BLaER1 treated with 17β-estradiol and CSF1 and Interleukin-3, amounts not matched to agents 10 nM and 100 nM (cell line): ENCODE measurements at regions not wholly inside any gene's neighbourhood (a gene's known extent, or its start where the extent isn't known, plus 50 kb on each side); places are given as distances from the start of the nearest gene placed in this dataset.
"Not testable (repeated sequence)": the region's sequence is repeated elsewhere in the genome, so short reads cannot be mapped to it uniquely, and the experiment has no call there.

ENCODE experiments used
- H3K27ac ChIP-seq, 11 experiments: shearing (Covaris generic); formaldehyde crosslinking; 2 replicates each; pipeline ENCODE4 v1.8.1; 2022
- H3K27me3 ChIP-seq, 11 experiments: shearing (Covaris generic); formaldehyde crosslinking; 2 replicates each; pipeline ENCODE4 v1.8.1; 2022
- H3K36me3 ChIP-seq, 11 experiments: shearing (Covaris generic); formaldehyde crosslinking; 2 replicates each; pipeline ENCODE4 v1.8.1; 2022
- H3K4me1 ChIP-seq, 10 experiments: shearing (Covaris generic); formaldehyde crosslinking; 2 replicates each; pipeline ENCODE4 v1.8.1; 2022
- H3K4me2 ChIP-seq, 11 experiments: shearing (Covaris generic); formaldehyde crosslinking; 2 replicates each; pipeline ENCODE4 v1.8.1; 2022
- H3K4me3 ChIP-seq, 10 experiments: shearing (Covaris generic); formaldehyde crosslinking; 2 replicates each; pipeline ENCODE4 v1.8.1; 2022
- H3K9ac ChIP-seq, 11 experiments: shearing (Covaris generic); formaldehyde crosslinking; 2 replicates each; pipeline ENCODE4 v1.8.1; 2022
- H3K9me3 ChIP-seq, 11 experiments: shearing (Covaris generic); formaldehyde crosslinking; replicated peaks in 1 of 11; 2 replicates each; pipeline ENCODE4 v1.8.1; 2022
- H4K20me1 ChIP-seq, 11 experiments: shearing (Covaris generic); formaldehyde crosslinking; 2 replicates each; pipeline ENCODE4 v1.8.1; 2022
- Cebpa-rat ChIP-seq, 11 experiments: shearing (Covaris generic); IDR thresholded peaks; 2 replicates each; pipeline ENCODE4 v1.8.1; 2022

GRCh38 chr17:20700528-20700927 lies 121.0 kb downstream of the CDRT15L2 start:
- not testable (repeated sequence) for H4K20me1 ChIP-seq, H3K4me3 ChIP-seq, H3K9me3 ChIP-seq, H3K4me2 ChIP-seq, H3K27ac ChIP-seq, H3K27me3 ChIP-seq, H3K9ac ChIP-seq, H3K36me3 ChIP-seq
- H3K4me1 ChIP-seq, result peaks cover 0 to 19% (median 9%) of the 10 kb centered on the region in 10 experiments; a peak in 11 of 20 replicates

- H3K9ac ChIP-seq, H4K20me1 ChIP-seq, H3K4me3 ChIP-seq, H3K36me3 ChIP-seq, H3K27ac ChIP-seq, H3K27me3 ChIP-seq, H3K9me3 ChIP-seq, H3K4me2 ChIP-seq: not testable (repeated sequence)
- H3K4me1 ChIP-seq, result peaks cover 0 to 28% (median 16%) of the 10 kb centered on the region in 10 experiments; a peak in 13 of 20 replicates
Observed at GRCh38 chr17:20701366-20701765, 121.8 kb downstream of the CDRT15L2 start.

GRCh38 chr17:20702692-20703091 lies 123.2 kb downstream of the CDRT15L2 start:
- no peaks in the 10 kb centered on the region for H4K20me1 ChIP-seq
- H3K9me3 ChIP-seq, result no peaks in the 10 kb centered on the region
- H3K4me3 ChIP-seq, result no peak overlapping the region
- no peak overlapping the region for H3K9ac ChIP-seq
- no peak overlapping the region for H3K27ac ChIP-seq
- no peaks in the 10 kb centered on the region for H3K27me3 ChIP-seq
- no peak overlapping the region for H3K4me2 ChIP-seq
- H3K4me1 ChIP-seq, result peaks cover 0 to 39% (median 22%) of the 10 kb centered on the region in 10 experiments; a peak in 13 of 20 replicates
- TF ChIP-seq Cebpa-rat (IDR thresholded peaks at IDR 0.05), result no peak
- H3K36me3 ChIP-seq, result no peaks in the 10 kb centered on the region

- Histone ChIP-seq H4K20me1 (no peaks in the 10 kb centered on the region), H3K4me2 (0 out of 22 replicates have a peak overlapping the region, but pooled peaks of 1 of the 11 experiments have one; percentile 19), H3K4me1 (peaks cover 0 to 40% (median 22%) of the 10 kb centered on the region in 10 experiments; a peak in 13 of 20 replicates), H3K4me3 (no peak overlapping the region), H3K27ac (no peak overlapping the region), H3K9ac (no peak overlapping the region), H3K36me3 (no peaks in the 10 kb centered on the region), H3K27me3 (no peaks in the 10 kb centered on the region), H3K9me3 (no peaks in the 10 kb centered on the region)
- no peak for TF ChIP-seq Cebpa-rat (IDR thresholded peaks at IDR 0.05)
Observed at GRCh38 chr17:20703781-20704180, 124.3 kb downstream of the CDRT15L2 start.

GRCh38 chr17:20705186-20705585 lies 125.7 kb downstream of the CDRT15L2 start:
- H3K4me2 ChIP-seq, result peak overlapping the region in 7 of 11 experiments; percentile 11 to 62 (median 33); a peak in 12 of 22 replicates
- not testable (repeated sequence) for H3K36me3 ChIP-seq, H3K27ac ChIP-seq, H3K27me3 ChIP-seq, H3K9ac ChIP-seq, H3K9me3 ChIP-seq, H4K20me1 ChIP-seq, H3K4me3 ChIP-seq
- peaks cover 0 to 40% (median 22%) of the 10 kb centered on the region in 10 experiments; a peak in 13 of 20 replicates for H3K4me1 ChIP-seq

GRCh38 chr17:20706751-20707373 lies 127.3 kb downstream of the CDRT15L2 start:
- H4K20me1 ChIP-seq, result no peaks in the 10 kb centered on the region
- peak overlapping the region in 5 of 11 experiments; percentile 21 to 37 (median 29); a peak in 6 of 22 replicates for H3K4me2 ChIP-seq
- no peaks in the 10 kb centered on the region for H3K27me3 ChIP-seq
- H3K4me3 ChIP-seq, result no peak overlapping the region
- no peaks in the 10 kb centered on the region for H3K9me3 ChIP-seq
- H3K27ac ChIP-seq, result no peak overlapping the region
- TF ChIP-seq Cebpa-rat (IDR thresholded peaks at IDR 0.05), result no peak
- no peak overlapping the region for H3K9ac ChIP-seq
- no peaks in the 10 kb centered on the region for H3K36me3 ChIP-seq
- peaks cover 0 to 40% (median 22%) of the 10 kb centered on the region in 10 experiments; a peak in 13 of 20 replicates for H3K4me1 ChIP-seq

GRCh38 chr17:20708821-20709220 lies 129.3 kb downstream of the CDRT15L2 start:
- H3K4me2 ChIP-seq, H3K36me3 ChIP-seq, H3K9ac ChIP-seq, H4K20me1 ChIP-seq, H3K9me3 ChIP-seq, H3K27ac ChIP-seq, H3K27me3 ChIP-seq, H3K4me3 ChIP-seq: not testable (repeated sequence)
- H3K4me1 ChIP-seq, result peaks cover 0 to 39% (median 22%) of the 10 kb centered on the region in 10 experiments; a peak in 13 of 20 replicates

- H3K4me2 ChIP-seq, H3K4me3 ChIP-seq, H3K9ac ChIP-seq, H3K4me1 ChIP-seq, H3K27me3 ChIP-seq, H3K27ac ChIP-seq, H3K36me3 ChIP-seq, H4K20me1 ChIP-seq: not testable (repeated sequence)
- peaks cover 0 to 10% (median 3%) of the 10 kb centered on the region in 11 experiments; a peak in 6 of 22 replicates for H3K9me3 ChIP-seq
Observed at GRCh38 chr17:20716481-20716880, 137.0 kb downstream of the CDRT15L2 start.

GRCh38 chr17:20721171-20721570 lies 141.6 kb downstream of the CDRT15L2 start:
- H4K20me1 ChIP-seq, result no peaks in the 10 kb centered on the region
- no peaks in the 10 kb centered on the region for H3K36me3 ChIP-seq
- no peaks in the 10 kb centered on the region for H3K27me3 ChIP-seq
- no peak overlapping the region for H3K27ac ChIP-seq
- peaks cover 0 to 10% (median 3%) of the 10 kb centered on the region in 11 experiments; a peak in 6 of 22 replicates for H3K9me3 ChIP-seq
- no peak overlapping the region for H3K4me3 ChIP-seq
- TF ChIP-seq Cebpa-rat (IDR thresholded peaks at IDR 0.05), result no peak
- peaks cover 0 to 14% (median 5%) of the 10 kb centered on the region in 10 experiments; a peak in 6 of 20 replicates for H3K4me1 ChIP-seq
- H3K4me2 ChIP-seq, result no peak overlapping the region
- H3K9ac ChIP-seq, result no peak overlapping the region

GRCh38 chr17:20724391-20724790 lies 144.9 kb downstream of the CDRT15L2 start:
- not testable (repeated sequence) for H3K9me3 ChIP-seq, H3K4me3 ChIP-seq, H3K27me3 ChIP-seq, H4K20me1 ChIP-seq, H3K9ac ChIP-seq, H3K36me3 ChIP-seq, H3K27ac ChIP-seq, H3K4me2 ChIP-seq
- peaks cover 0 to 19% (median 5%) of the 10 kb centered on the region in 10 experiments; a peak in 6 of 20 replicates for H3K4me1 ChIP-seq

- not testable (repeated sequence) for H3K4me3 ChIP-seq, H3K9me3 ChIP-seq, H3K9ac ChIP-seq, H3K36me3 ChIP-seq, H3K27me3 ChIP-seq, H4K20me1 ChIP-seq, H3K27ac ChIP-seq
- Histone ChIP-seq H3K4me2 (peak overlapping the region in 1 of 11 experiments; percentile 8; a peak in 3 of 22 replicates), H3K4me1 (peaks cover 0 to 19% (median 5%) of the 10 kb centered on the region in 10 experiments; a peak in 6 of 20 replicates)
Observed at GRCh38 chr17:20727201-20727600, 147.7 kb downstream of the CDRT15L2 start.
